HFF-Myc (cell line): ENCODE measurements at regions not wholly inside any gene's neighbourhood (a gene's known extent, or its start where the extent isn't known, plus 50 kb on each side); places are given as distances from the start of the nearest gene placed in this dataset.

Experiments used
- DNase-seq: peaks from one replicate; pipeline ENCODE4 v3.0.0-alpha.2; 2011; ENCODE audit warnings: low read depth; ENCODE audit errors: extremely low read depth
- H3K4me3 ChIP-seq: replicated peaks from 2 replicates; pipeline ENCODE4 v1.5.1; 2011; ENCODE audit warnings: low read depth, mild to moderate bottlenecking, control low read depth, low read length
- CTCF ChIP-seq: IDR thresholded peaks from 2 replicates; pipeline ENCODE4 v1.5.1; 2012; ENCODE audit warnings: mild to moderate bottlenecking, low read depth, low read length, control low read depth; ENCODE audit errors: missing control alignments

GRCh38 chr1:63119575-63120155 lies 202.7 kb upstream of the FOXD3 start:
- no peak for TF ChIP-seq CTCF
- no peak overlapping the region for H3K4me3 ChIP-seq
- no peak for DNase-seq

GRCh38 chr1:63122079-63122478 lies 200.3 kb upstream of the FOXD3 start:
- no peak for TF ChIP-seq CTCF
- no peak for DNase-seq

GRCh38 chr1:63124666-63125191 lies 197.6 kb upstream of the FOXD3 start:
- no peak overlapping the region for H3K4me3 ChIP-seq
- peak; percentile 27 for DNase-seq
- no peak for TF ChIP-seq CTCF

More at GRCh38 chr1:63122079-63122478, 200.3 kb upstream of the FOXD3 start:
- no peak overlapping the region for H3K4me3 ChIP-seq

- TF ChIP-seq CTCF: no peak
- H3K4me3 ChIP-seq: no peak overlapping the region
- DNase-seq: no peak
These were observed 196.3 kb upstream of the FOXD3 start for GRCh38 chr1:63126104-63126503.

GRCh38 chr1:63127376-63127775 lies 195.0 kb upstream of the FOXD3 start:
- no peak for TF ChIP-seq CTCF
- DNase-seq: peak; percentile 12
- H3K4me3 ChIP-seq: no peak overlapping the region

- no peak for DNase-seq
- TF ChIP-seq CTCF: no peak
- H3K4me3 ChIP-seq: no peak overlapping the region
These were observed 193.8 kb upstream of the FOXD3 start for GRCh38 chr1:63128556-63128955.

GRCh38 chr1:63129184-63129583 lies 193.2 kb upstream of the FOXD3 start:
- H3K4me3 ChIP-seq: no peak overlapping the region
- no peak for TF ChIP-seq CTCF
- no peak for DNase-seq
